ENCODE measurements at regions not wholly inside any gene's neighbourhood (a gene's known extent, or its start where the extent isn't known, plus 50 kb on each side); places are given as distances from the start of the nearest gene placed in this dataset.

- no peak for TF ChIP-seq CTCF (conservative IDR thresholded peaks at IDR 0.05; ENCODE audit: low read depth, low read length)
- H3K9ac ChIP-seq = no peak overlapping the region
- H3K27ac ChIP-seq = no peak overlapping the region
- H3K79me2 ChIP-seq (ENCODE audit: insufficient read depth, low read depth) = no peaks in the 10 kb centered on the region
- no peak overlapping the region for H3K4me2 ChIP-seq
- H3K4me1 ChIP-seq (ENCODE audit: low read depth, poor library complexity, severe bottlenecking) = no peaks in the 10 kb centered on the region
- H2AFZ ChIP-seq (ENCODE audit: low read depth) = no peak overlapping the region
- H4K20me1 ChIP-seq (ENCODE audit: insufficient read depth) = no peaks in the 10 kb centered on the region
- no peak overlapping the region for H3K4me3 ChIP-seq (IDR thresholded peaks at IDR 0.05; ENCODE audit: insufficient read depth, low read depth, low read length)
- H3K36me3 ChIP-seq (ENCODE audit: insufficient read depth) = no peaks in the 10 kb centered on the region
- no peaks in the 10 kb centered on the region for H3K27me3 ChIP-seq (ENCODE audit: insufficient read depth, low read depth)
These were observed 64.3 kb upstream of the CDKN3 start for GRCh38 chr14:54332490-54332889.

- no peak overlapping the region for H3K4me2 ChIP-seq
- no peak overlapping the region for H3K9ac ChIP-seq
- no peaks in the 10 kb centered on the region for H3K79me2 ChIP-seq (ENCODE audit: insufficient read depth, low read depth)
- no peak overlapping the region for H3K4me3 ChIP-seq (IDR thresholded peaks at IDR 0.05; ENCODE audit: insufficient read depth, low read depth, low read length)
- no peaks in the 10 kb centered on the region for H3K4me1 ChIP-seq (ENCODE audit: low read depth, poor library complexity, severe bottlenecking)
- no peak overlapping the region for H3K27ac ChIP-seq
- H4K20me1 ChIP-seq (ENCODE audit: insufficient read depth) = no peaks in the 10 kb centered on the region
- no peak for TF ChIP-seq CTCF (conservative IDR thresholded peaks at IDR 0.05; ENCODE audit: low read depth, low read length)
- H3K36me3 ChIP-seq (ENCODE audit: insufficient read depth) = no peaks in the 10 kb centered on the region
- H2AFZ ChIP-seq (ENCODE audit: low read depth) = no peak overlapping the region
- H3K27me3 ChIP-seq (ENCODE audit: insufficient read depth, low read depth) = no peaks in the 10 kb centered on the region
These were observed 63.3 kb upstream of the CDKN3 start for GRCh38 chr14:54333511-54333910.

- H3K9ac ChIP-seq = no peak overlapping the region
- no peaks in the 10 kb centered on the region for H3K79me2 ChIP-seq (ENCODE audit: insufficient read depth, low read depth)
- no peak overlapping the region for H3K4me3 ChIP-seq (IDR thresholded peaks at IDR 0.05; ENCODE audit: insufficient read depth, low read depth, low read length)
- no peak overlapping the region for H2AFZ ChIP-seq (ENCODE audit: low read depth)
- TF ChIP-seq CTCF (conservative IDR thresholded peaks at IDR 0.05; ENCODE audit: low read depth, low read length) = no peak
- H3K36me3 ChIP-seq (ENCODE audit: insufficient read depth) = no peaks in the 10 kb centered on the region
- H4K20me1 ChIP-seq (ENCODE audit: insufficient read depth) = no peaks in the 10 kb centered on the region
- no peak overlapping the region for H3K27ac ChIP-seq
- H3K4me2 ChIP-seq = no peak overlapping the region
- H3K4me1 ChIP-seq (ENCODE audit: low read depth, poor library complexity, severe bottlenecking) = no peaks in the 10 kb centered on the region
- no peaks in the 10 kb centered on the region for H3K27me3 ChIP-seq (ENCODE audit: insufficient read depth, low read depth)
These were observed 61.1 kb upstream of the CDKN3 start for GRCh38 chr14:54335569-54336155.

- Histone ChIP-seq H3K27me3 (ENCODE audit: insufficient read depth, low read depth) (no peaks in the 10 kb centered on the region), H4K20me1 (ENCODE audit: insufficient read depth) (no peaks in the 10 kb centered on the region), H3K27ac (no peak overlapping the region), H3K9ac (no peak overlapping the region), H3K4me2 (no peak overlapping the region), H3K4me1 (ENCODE audit: low read depth, poor library complexity, severe bottlenecking) (no peaks in the 10 kb centered on the region), H3K4me3 (IDR thresholded peaks at IDR 0.05; ENCODE audit: insufficient read depth, low read depth, low read length) (no peak overlapping the region), H3K36me3 (ENCODE audit: insufficient read depth) (no peaks in the 10 kb centered on the region), H3K79me2 (ENCODE audit: insufficient read depth, low read depth) (no peaks in the 10 kb centered on the region), H2AFZ (ENCODE audit: low read depth) (no peak overlapping the region)
- no peak for TF ChIP-seq CTCF (conservative IDR thresholded peaks at IDR 0.05; ENCODE audit: low read depth, low read length)
These were observed 59.5 kb upstream of the CDKN3 start for GRCh38 chr14:54337314-54337713.

Data from KMS-11 (cell line).